WERI-Rb-1 (cell line): ENCODE measurements at regions not wholly inside any gene's neighbourhood (a gene's known extent, or its start where the extent isn't known, plus 50 kb on each side); places are given as distances from the start of the nearest gene placed in this dataset.

ENCODE experiments used
- DNase-seq: peaks from one replicate; pipeline ENCODE4 v3.0.0-alpha.2; 2020
- H3K27ac ChIP-seq: fragments of 250-450 bp; sonication (Bioruptor Pico); 2 replicates; pipeline ENCODE4 v1.5.1; 2020; ENCODE audit warnings: mild to moderate bottlenecking, moderate library complexity
- H3K27me3 ChIP-seq: fragments of 250-450 bp; sonication (Bioruptor Pico); 2 replicates; pipeline ENCODE4 v1.5.1; 2021; ENCODE audit warnings: mild to moderate bottlenecking, low read depth, moderate library complexity; ENCODE audit not compliant: insufficient read depth, severe bottlenecking
- H3K36me3 ChIP-seq: fragments of 250-450 bp; sonication (Bioruptor Pico); 2 replicates; pipeline ENCODE4 v1.5.1; 2020; ENCODE audit warnings: mild to moderate bottlenecking, moderate library complexity
- H3K4me3 ChIP-seq: 2 replicates; pipeline ENCODE4 v1.5.1; 2011; ENCODE audit warnings: low read depth, mild to moderate bottlenecking, control low read depth, low read length
- H3K9me3 ChIP-seq: fragments of 250-450 bp; sonication (Bioruptor Pico); 2 replicates; pipeline ENCODE4 v1.5.1; 2021; ENCODE audit warnings: mild to moderate bottlenecking, moderate library complexity; ENCODE audit not compliant: severe bottlenecking
- CTCF ChIP-seq: IDR thresholded peaks from 2 replicates; pipeline ENCODE4 v1.5.1; 2011; ENCODE audit warnings: low read depth, mild to moderate bottlenecking, control low read depth, inconsistent platforms, low read length

GRCh38 chr12:91441993-91442952 lies 259.7 kb upstream of the DCN start:
- Histone ChIP-seq H3K27me3 (no peaks in the 10 kb centered on the region), H3K36me3 (no peaks in the 10 kb centered on the region)
- no peak for TF ChIP-seq CTCF

GRCh38 chr12:91441246-91441645 lies 258.6 kb upstream of the DCN start:
- TF ChIP-seq CTCF = no peak
- Histone ChIP-seq H3K9me3 (no peaks in the 10 kb centered on the region), H3K27me3 (no peaks in the 10 kb centered on the region), H3K36me3 (no peaks in the 10 kb centered on the region), H3K27ac (no peak overlapping the region), H3K4me3 (no peak overlapping the region)
- DNase-seq = no peak

More at GRCh38 chr12:91441993-91442952, 259.7 kb upstream of the DCN start:
- Histone ChIP-seq H3K27ac (no peak overlapping the region), H3K9me3 (no peaks in the 10 kb centered on the region), H3K4me3 (no peak overlapping the region)
- DNase-seq = no peak

- Histone ChIP-seq H3K9me3 (no peaks in the 10 kb centered on the region), H3K27ac (no peak overlapping the region), H3K27me3 (no peaks in the 10 kb centered on the region), H3K36me3 (no peaks in the 10 kb centered on the region), H3K4me3 (no peak overlapping the region)
- DNase-seq = no peak
- TF ChIP-seq CTCF = no peak
These were observed 251.5 kb upstream of the DCN start for GRCh38 chr12:91434081-91434480.

- Histone ChIP-seq H3K36me3 (no peaks in the 10 kb centered on the region), H3K4me3 (no peak overlapping the region), H3K27ac (no peak overlapping the region), H3K27me3 (no peaks in the 10 kb centered on the region), H3K9me3 (no peaks in the 10 kb centered on the region)
- no peak for TF ChIP-seq CTCF
- no peak for DNase-seq
These were observed 250.1 kb upstream of the DCN start for GRCh38 chr12:91432755-91433154.

GRCh38 chr12:91432089-91432488 lies 249.5 kb upstream of the DCN start:
- H3K4me3 ChIP-seq = no peak overlapping the region
- no peaks in the 10 kb centered on the region for H3K36me3 ChIP-seq
- DNase-seq = no peak
- H3K9me3 ChIP-seq = no peaks in the 10 kb centered on the region
- TF ChIP-seq CTCF = no peak
- H3K27ac ChIP-seq = no peak overlapping the region
- H3K27me3 ChIP-seq = no peaks in the 10 kb centered on the region

- no peak overlapping the region for H3K4me3 ChIP-seq
- H3K27ac ChIP-seq = no peak overlapping the region
- no peak for DNase-seq
- H3K36me3 ChIP-seq = no peaks in the 10 kb centered on the region
- H3K27me3 ChIP-seq = no peaks in the 10 kb centered on the region
- H3K9me3 ChIP-seq = no peaks in the 10 kb centered on the region
- no peak for TF ChIP-seq CTCF
These were observed 241.9 kb upstream of the DCN start for GRCh38 chr12:91424506-91424905.
